ENCODE measurements at regions not wholly inside any gene's neighbourhood (a gene's known extent, or its start where the extent isn't known, plus 50 kb on each side); places are given as distances from the start of the nearest gene placed in this dataset.

DNA sequence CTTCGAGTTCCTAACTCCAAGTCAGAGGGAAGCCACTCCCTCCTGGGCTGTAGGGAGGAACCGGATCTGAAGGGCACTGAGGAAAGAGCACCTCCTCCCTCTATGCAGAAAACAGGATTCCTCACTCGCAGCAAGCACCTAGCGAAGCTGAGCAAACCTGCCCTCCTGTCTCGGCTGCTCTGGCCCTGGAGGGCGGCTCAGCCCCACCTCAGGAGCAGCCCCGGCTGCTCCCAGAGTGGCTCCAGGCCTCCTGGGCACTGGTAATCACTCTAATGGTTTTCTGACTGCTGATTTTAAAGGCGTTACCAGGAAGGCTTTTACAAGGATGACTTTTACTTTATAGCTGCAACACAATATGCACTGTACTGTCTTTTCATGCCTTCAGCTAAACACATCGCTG is 312.5 kb downstream of the TEX29 start:
- Histone ChIP-seq H3K27me3 (peaks cover 0 to 35% of the 10 kb centered on the region in 2 donors), H3K4me1 (no peaks in the 10 kb centered on the region), H3K4me3 (no peak overlapping the region), H3K9me3 (no peaks in the 10 kb centered on the region), H3K27ac (no peak overlapping the region), H3K36me3 (no peaks in the 10 kb centered on the region)
- ATAC-seq (no peak), DNase-seq (no peak)
- intact Hi-C loops (cut with DNase I), result no loop called here
- TF ChIP-seq, protein P1, sequence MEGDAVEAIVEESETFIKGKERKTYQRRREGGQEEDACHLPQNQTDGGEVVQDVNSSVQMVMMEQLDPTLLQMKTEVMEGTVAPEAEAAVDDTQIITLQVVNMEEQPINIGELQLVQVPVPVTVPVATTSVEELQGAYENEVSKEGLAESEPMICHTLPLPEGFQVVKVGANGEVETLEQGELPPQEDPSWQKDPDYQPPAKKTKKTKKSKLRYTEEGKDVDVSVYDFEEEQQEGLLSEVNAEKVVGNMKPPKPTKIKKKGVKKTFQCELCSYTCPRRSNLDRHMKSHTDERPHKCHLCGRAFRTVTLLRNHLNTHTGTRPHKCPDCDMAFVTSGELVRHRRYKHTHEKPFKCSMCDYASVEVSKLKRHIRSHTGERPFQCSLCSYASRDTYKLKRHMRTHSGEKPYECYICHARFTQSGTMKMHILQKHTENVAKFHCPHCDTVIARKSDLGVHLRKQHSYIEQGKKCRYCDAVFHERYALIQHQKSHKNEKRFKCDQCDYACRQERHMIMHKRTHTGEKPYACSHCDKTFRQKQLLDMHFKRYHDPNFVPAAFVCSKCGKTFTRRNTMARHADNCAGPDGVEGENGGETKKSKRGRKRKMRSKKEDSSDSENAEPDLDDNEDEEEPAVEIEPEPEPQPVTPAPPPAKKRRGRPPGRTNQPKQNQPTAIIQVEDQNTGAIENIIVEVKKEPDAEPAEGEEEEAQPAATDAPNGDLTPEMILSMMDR (IDR thresholded peaks at IDR 0.05), result no peak

DNA sequence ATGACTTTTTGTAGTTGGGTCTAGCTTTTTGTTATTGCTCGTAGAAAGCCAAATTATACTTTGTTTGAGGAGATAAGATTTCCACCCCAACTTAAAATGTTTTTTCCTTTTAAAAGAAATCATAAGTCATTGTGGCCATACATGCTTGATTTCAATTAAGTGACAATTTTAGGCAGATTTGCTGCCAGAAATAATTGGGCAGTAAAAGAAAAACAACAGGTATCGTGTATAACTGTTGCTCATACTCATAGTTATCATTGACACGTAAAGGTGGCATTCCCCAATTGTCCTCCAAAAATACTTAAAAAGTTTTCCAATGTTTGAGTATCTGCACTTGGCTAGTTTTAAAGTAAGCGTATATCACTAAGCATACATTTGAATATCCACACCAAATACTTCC is 313.0 kb downstream of the TEX29 start:
- no peak for ATAC-seq
- intact Hi-C loops (cut with DNase I), result no loop called here

DNA sequence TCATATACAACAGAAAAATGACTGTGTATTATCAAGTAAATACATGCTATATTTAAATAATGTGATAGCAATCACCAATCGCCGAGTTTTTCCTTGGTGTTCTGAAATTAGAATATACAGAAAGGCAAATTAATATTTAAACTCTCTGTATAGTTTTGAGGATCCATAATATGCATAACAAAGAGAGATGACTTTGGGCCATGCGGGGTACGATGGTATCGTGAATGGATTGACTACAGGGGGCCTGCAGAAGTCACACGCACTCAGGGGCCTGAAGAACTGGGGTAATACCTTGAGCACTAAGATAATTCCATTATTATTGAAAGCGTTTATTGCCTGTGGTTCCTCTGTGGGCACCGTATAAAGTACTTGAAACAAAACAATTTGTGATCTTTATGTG is 314.0 kb downstream of the TEX29 start:
- ATAC-seq (no peak), DNase-seq (no peak)
- TF ChIP-seq, protein P1 (IDR thresholded peaks at IDR 0.05), result no peak
- Histone ChIP-seq H3K4me3 (no peak overlapping the region), H3K27me3 (peaks cover 0 to 29% of the 10 kb centered on the region in 2 donors), H3K36me3 (no peaks in the 10 kb centered on the region), H3K4me1 (no peaks in the 10 kb centered on the region), H3K9me3 (no peaks in the 10 kb centered on the region), H3K27ac (no peak overlapping the region)
- intact Hi-C loops (cut with DNase I), result no loop called here

More for the DNA sequence above, 313.0 kb downstream of the TEX29 start:
- H3K27ac ChIP-seq, result no peak overlapping the region
- H3K4me3 ChIP-seq, result no peak overlapping the region
- H3K9me3 ChIP-seq, result no peaks in the 10 kb centered on the region
- H3K27me3 ChIP-seq, result peaks cover 0 to 35% of the 10 kb centered on the region in 2 donors
- no peaks in the 10 kb centered on the region for H3K4me1 ChIP-seq
- TF ChIP-seq, protein P1 (IDR thresholded peaks at IDR 0.05), result no peak
- DNase-seq, result no peak
- no peaks in the 10 kb centered on the region for H3K36me3 ChIP-seq

DNA sequence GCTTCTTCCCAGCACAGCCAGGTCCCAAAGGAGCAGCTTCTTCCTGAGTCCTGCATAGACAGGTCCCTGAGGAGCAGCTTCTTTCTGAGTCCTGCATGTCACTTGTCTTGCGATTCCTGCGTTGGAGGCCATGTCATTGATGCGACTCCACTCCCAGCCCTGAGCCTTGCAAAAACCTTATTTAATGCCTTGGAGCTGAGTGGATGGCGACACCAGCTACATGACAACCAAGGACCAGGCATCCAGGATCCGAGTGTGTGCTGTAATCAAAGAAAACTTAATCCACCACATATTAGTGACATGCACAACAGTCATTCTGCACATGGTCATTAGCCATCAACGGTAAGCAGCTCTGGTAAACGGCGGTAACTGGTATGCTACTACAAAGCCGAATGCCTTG is 315.8 kb downstream of the TEX29 start:
- TF ChIP-seq, protein P1 (IDR thresholded peaks at IDR 0.05), result no peak
- H3K4me1 ChIP-seq, result no peaks in the 10 kb centered on the region
- H3K36me3 ChIP-seq, result no peaks in the 10 kb centered on the region
- H3K4me3 ChIP-seq, result no peak overlapping the region
- intact Hi-C loops (cut with DNase I), result no loop called here
- no peak overlapping the region for H3K27ac ChIP-seq
- peaks cover 0 to 22% of the 10 kb centered on the region in 2 donors for H3K27me3 ChIP-seq
- no peaks in the 10 kb centered on the region for H3K9me3 ChIP-seq
- DNase-seq, result no peak
- no peak for ATAC-seq

DNA sequence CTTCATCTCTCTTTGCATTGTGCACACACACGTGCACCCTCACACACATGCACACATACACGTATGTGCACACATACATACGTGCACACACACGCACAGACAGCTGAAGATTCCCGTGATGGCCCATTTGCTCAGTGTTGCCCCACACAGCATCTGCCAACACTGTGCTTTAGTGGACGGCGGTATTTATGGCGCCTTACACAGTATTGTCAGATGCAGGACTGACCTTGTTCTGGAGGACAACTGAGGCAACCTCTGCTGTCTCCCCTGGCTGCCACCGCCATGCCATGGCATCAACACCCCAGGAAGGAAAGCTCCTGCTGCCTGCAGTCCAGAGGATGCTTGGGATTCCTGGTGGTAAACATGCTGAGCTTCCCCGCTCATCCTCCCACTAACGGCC is 316.4 kb downstream of the TEX29 start:
- intact Hi-C loops (cut with DNase I), result no loop called here
- TF ChIP-seq, protein P1 (IDR thresholded peaks at IDR 0.05), result no peak
- no peaks in the 10 kb centered on the region for H3K9me3 ChIP-seq

More for the DNA sequence above, 316.4 kb downstream of the TEX29 start:
- H3K4me3 ChIP-seq, result no peak overlapping the region
- no peak overlapping the region for H3K27ac ChIP-seq
- H3K4me1 ChIP-seq, result no peaks in the 10 kb centered on the region
- peaks cover 0 to 22% of the 10 kb centered on the region in 2 donors for H3K27me3 ChIP-seq
- H3K36me3 ChIP-seq, result no peaks in the 10 kb centered on the region
- DNase-seq, result no peak
- ATAC-seq, result no peak

Measured in left lung (tissue), 4 donors.